ENCODE measurements at regions not wholly inside any gene's neighbourhood (a gene's known extent, or its start where the extent isn't known, plus 50 kb on each side); places are given as distances from the start of the nearest gene placed in this dataset.
A peak's percentile ranks its signal among the peaks of the same experiment; 100 is the strongest.

- DNase-seq, result no peak
Observed at GRCh38 chr6:163667372-163668060, 253.0 kb downstream of the QKI start.

- DNase-seq, result no peak
Observed at GRCh38 chr6:163665464-163665863, 250.9 kb downstream of the QKI start.

GRCh38 chr6:163663575-163663974 is 249.1 kb downstream of the QKI start:
- DNase-seq, result no peak

- DNase-seq, result no peak
Observed at GRCh38 chr6:163662604-163663225, 248.2 kb downstream of the QKI start.

GRCh38 chr6:163661272-163661671 is 246.8 kb downstream of the QKI start:
- no peak for DNase-seq

GRCh38 chr6:163659803-163660202 is 245.3 kb downstream of the QKI start:
- DNase-seq, result no peak

GRCh38 chr6:163655217-163656121 is 241.0 kb downstream of the QKI start:
- no peak for DNase-seq

GRCh38 chr6:163651915-163652668 is 237.6 kb downstream of the QKI start:
- DNase-seq, result no peak

GRCh38 chr6:163651426-163651825 is 236.9 kb downstream of the QKI start:
- DNase-seq, result peak; percentile 47

GRCh38 chr6:163648868-163649267 is 234.3 kb downstream of the QKI start:
- no peak for DNase-seq

GRCh38 chr6:163647624-163648023 is 233.1 kb downstream of the QKI start:
- DNase-seq, result no peak

GRCh38 chr6:163646866-163647265 is 232.3 kb downstream of the QKI start:
- DNase-seq, result no peak

- no peak for DNase-seq
Observed at GRCh38 chr6:163646133-163646532, 231.6 kb downstream of the QKI start.

- DNase-seq, result no peak
Observed at GRCh38 chr6:163645560-163645959, 231.0 kb downstream of the QKI start.

- DNase-seq, result no peak
Observed at GRCh38 chr6:163643866-163644265, 229.3 kb downstream of the QKI start.

- no peak for DNase-seq
Observed at GRCh38 chr6:163641706-163642105, 227.2 kb downstream of the QKI start.

GRCh38 chr6:163640641-163641040 is 226.1 kb downstream of the QKI start:
- no peak for DNase-seq

- no peak for DNase-seq
Observed at GRCh38 chr6:163637524-163637923, 223.0 kb downstream of the QKI start.

GRCh38 chr6:163635731-163636364 is 221.3 kb downstream of the QKI start:
- DNase-seq, result no peak

- DNase-seq, result no peak
Observed at GRCh38 chr6:163635315-163635714, 220.8 kb downstream of the QKI start.

- DNase-seq, result no peak
Observed at GRCh38 chr6:163634211-163635171, 220.0 kb downstream of the QKI start.

Data from right hindlimb (tissue), 1 donor.